Activated CD4-positive, CD25-positive, alpha-beta regulatory T cell treated with anti-CD3 and anti-CD28 coated beads, Interleukin-2, amount 50 U/mL, for 24 hours (primary cell): ENCODE measurements at regions not wholly inside any gene's neighbourhood (a gene's known extent, or its start where the extent isn't known, plus 50 kb on each side); places are given as distances from the start of the nearest gene placed in this dataset.
"Not testable (repeated sequence)": the region's sequence is repeated elsewhere in the genome, so short reads cannot be mapped to it uniquely, and the experiment has no call there.

Source experiments
- ATAC-seq, 2 donors: fragments of 150-1000 bp; cut with Tn5 transposase; one replicate each; pipeline ENCODE4 v1.10.0; 2021; ENCODE audit warnings: mild to moderate bottlenecking in 1 of 2, moderate library complexity in 1 of 2

- no peak for ATAC-seq
These were observed 172.0 kb downstream of the MC4R start for GRCh38 chr18:60200558-60200957.

- no peak for ATAC-seq
These were observed 173.1 kb downstream of the MC4R start for GRCh38 chr18:60199505-60199904.

- no peak for ATAC-seq
These were observed 174.7 kb downstream of the MC4R start for GRCh38 chr18:60197671-60198462.

GRCh38 chr18:60196836-60197606 is 175.6 kb downstream of the MC4R start:
- ATAC-seq, result no peak

- no peak for ATAC-seq
These were observed 178.8 kb downstream of the MC4R start for GRCh38 chr18:60193780-60194179.

GRCh38 chr18:60191926-60192325 is 180.6 kb downstream of the MC4R start:
- ATAC-seq, result no peak

GRCh38 chr18:60189856-60190255 is 182.7 kb downstream of the MC4R start:
- ATAC-seq, result no peak

GRCh38 chr18:60188958-60189357 is 183.6 kb downstream of the MC4R start:
- ATAC-seq, result no peak

- ATAC-seq, result no peak
These were observed 190.4 kb downstream of the MC4R start for GRCh38 chr18:60182223-60182622.

- no peak for ATAC-seq
These were observed 191.9 kb downstream of the MC4R start for GRCh38 chr18:60180671-60181070.

- not testable (repeated sequence) for ATAC-seq
These were observed 194.4 kb downstream of the MC4R start for GRCh38 chr18:60178224-60178623.

- ATAC-seq, result no peak
These were observed 196.3 kb downstream of the MC4R start for GRCh38 chr18:60176259-60176658.

- no peak for ATAC-seq
These were observed 197.7 kb downstream of the MC4R start for GRCh38 chr18:60174832-60175231.

- ATAC-seq, result no peak
These were observed 200.5 kb downstream of the MC4R start for GRCh38 chr18:60172030-60172429.

GRCh38 chr18:60163622-60164021 is 209.0 kb downstream of the MC4R start:
- ATAC-seq, result no peak

GRCh38 chr18:60162388-60162787 is 210.2 kb downstream of the MC4R start:
- ATAC-seq, result no peak

- ATAC-seq, result no peak
These were observed 214.8 kb downstream of the MC4R start for GRCh38 chr18:60157810-60158209.

GRCh38 chr18:60153376-60153775 is 219.2 kb downstream of the MC4R start:
- ATAC-seq, result no peak

GRCh38 chr18:60149316-60149715 is 223.3 kb downstream of the MC4R start:
- no peak for ATAC-seq

GRCh38 chr18:60147323-60147722 is 225.3 kb downstream of the MC4R start:
- ATAC-seq, result no peak

- ATAC-seq, result peak; percentile 32 to 51
These were observed 226.2 kb downstream of the MC4R start for GRCh38 chr18:60146220-60146960.

GRCh38 chr18:60145776-60146175 is 226.8 kb downstream of the MC4R start:
- no peak for ATAC-seq

- ATAC-seq, result no peak
These were observed 235.0 kb downstream of the PMAIP1 start for GRCh38 chr18:60134806-60135205.
